BE2C (cell line): ENCODE measurements at regions not wholly inside any gene's neighbourhood (a gene's known extent, or its start where the extent isn't known, plus 50 kb on each side); places are given as distances from the start of the nearest gene placed in this dataset.
"Not testable (repeated sequence)": the region's sequence is repeated elsewhere in the genome, so short reads cannot be mapped to it uniquely, and the experiment has no call there.

ENCODE experiments used
- DNase-seq: peaks from one replicate; pipeline ENCODE4 v3.0.0-alpha.2; 2020
- H3K27me3 ChIP-seq: fragments of 250-450 bp; sonication (Bioruptor Pico); 2 replicates; pipeline ENCODE4 v1.5.1; 2020; ENCODE audit warnings: mild to moderate bottlenecking
- H3K36me3 ChIP-seq: fragments of 250-450 bp; sonication (Bioruptor Pico); 2 replicates; pipeline ENCODE4 v1.5.1; 2020; ENCODE audit warnings: mild to moderate bottlenecking
- H3K4me1 ChIP-seq: fragments of 250-450 bp; sonication (Bioruptor Pico); 2 replicates; pipeline ENCODE4 v1.5.1; 2020
- H3K4me3 ChIP-seq: 2 replicates; pipeline ENCODE4 v1.5.1; 2011; ENCODE audit warnings: low read depth, low read length
- H3K9me3 ChIP-seq: fragments of 250-450 bp; sonication (Bioruptor Pico); 2 replicates; pipeline ENCODE4 v1.5.1; 2020
- CTCF ChIP-seq: IDR thresholded peaks from 2 replicates; pipeline ENCODE4 v1.5.1; 2012; ENCODE audit warnings: mild to moderate bottlenecking, low read depth, low read length

GRCh38 chr16:86953631-86954391, 363.4 kb downstream of the C16orf95 start:
- no peak for DNase-seq
- Histone ChIP-seq H3K4me3 (no peak overlapping the region), H3K9me3 (no peaks in the 10 kb centered on the region), H3K36me3 (no peaks in the 10 kb centered on the region), H3K27me3 (no peaks in the 10 kb centered on the region), H3K4me1 (no peaks in the 10 kb centered on the region)
- no peak for TF ChIP-seq CTCF

- H3K4me1 ChIP-seq: no peaks in the 10 kb centered on the region
- no peak for TF ChIP-seq CTCF
Observed at GRCh38 chr16:86955136-86955855, 361.9 kb downstream of the C16orf95 start.

GRCh38 chr16:86956437-86956836, 360.8 kb downstream of the C16orf95 start:
- no peak for DNase-seq
- TF ChIP-seq CTCF: no peak

More at GRCh38 chr16:86955136-86955855, 361.9 kb downstream of the C16orf95 start:
- no peak for DNase-seq
- H3K4me3 ChIP-seq: no peak overlapping the region
- H3K27me3 ChIP-seq: no peaks in the 10 kb centered on the region
- no peaks in the 10 kb centered on the region for H3K36me3 ChIP-seq
- no peaks in the 10 kb centered on the region for H3K9me3 ChIP-seq

GRCh38 chr16:86957662-86958198, 359.5 kb downstream of the C16orf95 start:
- not testable (repeated sequence) for H3K4me1 ChIP-seq, H3K9me3 ChIP-seq, H3K4me3 ChIP-seq, DNase-seq, H3K27me3 ChIP-seq, H3K36me3 ChIP-seq

More at GRCh38 chr16:86956437-86956836, 360.8 kb downstream of the C16orf95 start:
- H3K4me3 ChIP-seq: no peak overlapping the region
- no peaks in the 10 kb centered on the region; the same call in 1 of the 2 replicates for H3K27me3 ChIP-seq
- H3K9me3 ChIP-seq: no peaks in the 10 kb centered on the region
- H3K4me1 ChIP-seq: no peaks in the 10 kb centered on the region
- H3K36me3 ChIP-seq: no peaks in the 10 kb centered on the region

- Histone ChIP-seq H3K4me3 (no peak overlapping the region), H3K36me3 (no peaks in the 10 kb centered on the region), H3K9me3 (no peaks in the 10 kb centered on the region), H3K27me3 (peaks cover 6% of the 10 kb centered on the region), H3K4me1 (no peaks in the 10 kb centered on the region)
- no peak for DNase-seq
- TF ChIP-seq CTCF: no peak
Observed at GRCh38 chr16:86958423-86958822, 358.8 kb downstream of the C16orf95 start.

- Histone ChIP-seq H3K9me3 (no peaks in the 10 kb centered on the region), H3K36me3 (no peaks in the 10 kb centered on the region), H3K27me3 (peaks cover 6% of the 10 kb centered on the region), H3K4me1 (no peaks in the 10 kb centered on the region), H3K4me3 (no peak overlapping the region)
- TF ChIP-seq CTCF: no peak
- DNase-seq: no peak
Observed at GRCh38 chr16:86959091-86959651, 358.0 kb downstream of the C16orf95 start.
